GM19372 (cell line): ENCODE measurements at regions not wholly inside any gene's neighbourhood (a gene's known extent, or its start where the extent isn't known, plus 50 kb on each side); places are given as distances from the start of the nearest gene placed in this dataset.
"Not testable (repeated sequence)": the region's sequence is repeated elsewhere in the genome, so short reads cannot be mapped to it uniquely, and the experiment has no call there.

Experiments used
- ATAC-seq: cut with Tn5 transposase; IDR thresholded peaks from one replicate; pipeline ENCODE4 v1.9.1; 2021; ENCODE audit warnings: mild to moderate bottlenecking, low read depth, moderate library complexity; ENCODE audit not compliant: unreplicated experiment

- peak; percentile 65 for ATAC-seq
Measured at GRCh38 chrX:51144828-51145442, 187.7 kb upstream of the NUDT10 start.

DNA sequence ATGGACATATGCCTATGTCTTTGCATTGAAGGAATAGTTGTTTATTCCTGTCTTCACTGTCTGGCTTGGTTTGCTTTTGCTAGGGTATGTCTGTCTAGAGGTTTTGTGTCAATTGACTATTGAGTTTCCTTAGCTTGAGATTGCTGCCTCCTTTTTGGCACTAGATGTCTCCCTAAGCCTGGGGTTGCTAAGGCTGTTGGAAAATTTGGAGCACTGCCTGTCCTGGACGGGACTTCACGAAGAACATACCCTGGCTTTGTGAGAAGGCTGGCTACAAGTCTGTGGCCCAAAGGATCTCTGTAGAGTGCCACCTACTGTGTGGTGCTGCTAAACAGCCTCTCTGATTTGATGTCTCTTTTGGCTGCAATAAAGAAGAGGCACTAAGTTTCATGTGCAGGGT, 183.8 kb upstream of the NUDT10 start:
- ATAC-seq, result no peak

DNA sequence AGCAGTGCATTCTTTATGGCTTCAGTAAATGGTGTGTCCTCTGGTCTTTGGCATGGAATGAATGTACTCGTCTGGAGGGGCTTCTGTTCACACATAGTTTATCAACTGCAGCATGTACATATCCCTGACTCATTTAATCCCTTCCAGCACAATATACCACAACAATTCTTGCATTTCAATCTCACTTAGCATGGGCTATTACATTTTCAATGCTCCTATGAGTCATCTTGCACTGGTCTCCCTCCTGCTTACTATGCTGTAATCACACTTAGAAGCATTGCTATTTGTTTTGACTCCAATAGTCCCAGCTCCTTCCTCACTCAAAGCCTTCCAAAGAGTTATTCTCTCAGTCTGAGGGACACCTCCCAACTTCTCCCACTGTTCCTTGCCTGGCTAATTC, 180.9 kb upstream of the NUDT10 start:
- no peak for ATAC-seq

DNA sequence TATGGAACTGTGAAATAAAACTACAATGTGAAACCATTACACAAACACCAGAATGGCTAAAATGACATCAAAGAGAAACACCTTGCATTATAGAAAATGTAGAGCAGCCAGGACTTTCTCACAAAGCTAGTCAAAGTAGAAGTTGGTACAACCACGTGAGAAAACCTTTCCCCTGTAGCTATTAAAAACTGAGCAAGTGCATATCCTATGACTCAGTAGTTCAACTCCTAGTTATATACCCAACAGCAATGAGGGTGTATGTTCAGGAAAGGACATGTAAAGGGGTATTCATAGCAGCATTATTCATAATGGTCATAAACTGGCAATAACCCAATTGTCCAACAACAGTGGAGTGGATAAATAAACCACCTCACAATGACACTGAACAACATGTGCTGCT, 177.5 kb upstream of the NUDT10 start:
- ATAC-seq, result no peak

- no peak for ATAC-seq
Measured at GRCh38 chrX:51155566-51155965, 177.1 kb upstream of the NUDT10 start.

DNA sequence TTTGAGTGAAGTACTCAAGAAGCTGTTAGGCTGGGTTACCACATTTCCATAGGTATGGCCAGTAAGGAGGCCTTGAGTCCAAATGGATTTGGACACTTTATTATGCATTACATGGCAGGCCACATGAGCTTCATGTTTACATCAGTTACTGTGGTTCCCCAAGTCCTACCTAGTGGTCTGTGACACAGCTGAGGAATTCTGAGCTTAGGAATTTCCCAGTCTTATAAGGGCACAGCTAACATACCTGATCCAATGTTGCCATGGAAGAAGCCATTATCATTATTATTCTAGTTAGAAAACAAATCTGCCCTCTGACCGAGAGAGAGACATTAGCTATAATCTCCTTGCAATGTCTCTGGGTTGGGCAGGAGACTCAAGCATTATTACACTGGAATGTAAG, 174.4 kb upstream of the NUDT10 start:
- no peak for ATAC-seq

DNA sequence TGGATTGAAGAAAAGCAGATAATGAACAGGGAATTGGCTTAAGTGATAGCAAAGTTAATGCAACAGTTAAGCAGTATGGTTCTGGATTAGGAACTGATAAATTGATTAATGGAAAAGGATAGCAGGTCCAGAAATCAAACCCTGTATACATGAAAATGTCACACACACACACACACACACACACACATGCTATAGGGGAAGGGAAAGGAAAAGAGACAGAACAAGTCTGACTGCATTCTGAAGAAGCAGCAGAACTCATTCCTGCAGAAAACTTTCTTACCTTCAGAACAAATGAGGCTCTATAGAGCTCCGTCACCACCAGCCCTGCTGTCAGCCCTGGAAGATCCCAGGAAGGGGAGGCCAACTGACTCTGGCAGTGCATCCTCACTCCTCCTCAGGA, 173.2 kb upstream of the NUDT10 start:
- not testable (repeated sequence) for ATAC-seq

- ATAC-seq, result no peak
Measured at GRCh38 chrX:51163730-51164129, 168.9 kb upstream of the NUDT10 start.

GRCh38 chrX:51178356-51178900, 154.2 kb upstream of the NUDT10 start:
- ATAC-seq, result not testable (repeated sequence)

- ATAC-seq, result not testable (repeated sequence)
Measured at GRCh38 chrX:51179805-51180204, 152.8 kb upstream of the NUDT10 start.

DNA sequence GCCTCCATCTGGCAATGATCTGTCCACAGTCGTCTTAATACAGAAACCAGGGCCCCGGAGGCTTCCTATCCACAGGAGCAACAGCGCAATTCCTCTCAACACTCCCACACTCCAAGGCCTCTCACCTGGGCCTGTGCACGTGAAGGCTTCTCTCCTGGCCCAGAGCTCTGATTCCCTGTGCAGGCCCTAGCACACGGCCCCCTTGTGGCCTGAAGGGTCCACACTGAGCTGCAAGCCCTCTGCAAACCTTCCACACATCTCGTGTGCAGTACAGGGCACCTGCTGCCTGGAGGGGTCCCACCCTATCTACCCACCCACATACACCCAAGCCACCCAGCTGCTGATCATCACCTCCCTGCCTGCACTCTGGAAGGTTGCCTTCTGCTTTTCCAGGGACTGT, 150.1 kb upstream of the NUDT10 start:
- no peak for ATAC-seq

DNA sequence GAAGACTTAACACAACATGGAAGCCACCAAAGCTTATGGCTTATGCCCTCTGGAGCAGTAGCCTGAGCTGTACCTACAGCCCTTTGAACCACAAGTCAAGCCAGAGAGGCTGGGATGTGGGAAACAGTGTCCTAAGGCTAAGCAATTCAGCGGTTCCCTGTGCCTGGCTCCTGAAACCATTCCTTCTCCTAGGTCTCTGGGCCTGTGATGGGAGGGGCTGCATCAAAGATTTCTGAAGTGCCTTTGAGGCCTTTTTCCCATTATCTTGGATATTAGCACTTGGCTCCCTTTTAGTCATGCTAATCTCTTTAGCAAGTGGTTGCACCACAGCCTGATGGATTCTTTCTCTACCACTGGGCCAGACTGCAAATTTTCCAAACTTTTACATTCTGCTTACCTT, 140.5 kb upstream of the NUDT10 start:
- ATAC-seq, result no peak

- no peak for ATAC-seq
Measured at GRCh38 chrX:51215266-51215665, 117.4 kb upstream of the NUDT10 start.

DNA sequence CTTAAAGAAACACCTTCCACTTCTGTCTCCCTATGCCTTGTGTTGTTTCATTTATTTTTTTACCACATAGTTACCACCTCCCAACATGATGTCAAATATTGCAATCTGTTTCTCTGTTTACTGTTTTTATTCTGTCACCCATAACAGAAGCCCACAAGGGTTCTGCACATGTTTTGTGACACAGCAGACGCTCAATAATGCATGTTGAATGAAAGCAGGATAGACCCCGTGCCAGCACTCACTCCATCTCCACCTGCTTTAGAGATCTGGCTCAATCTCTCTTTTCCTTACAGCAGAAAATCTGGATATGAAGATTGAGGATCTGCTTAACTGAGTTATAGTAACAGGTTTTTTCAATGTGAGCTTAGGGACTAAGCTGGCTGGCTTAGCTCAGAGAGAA, 116.8 kb upstream of the NUDT10 start:
- no peak for ATAC-seq

GRCh38 chrX:51242212-51242611, 90.4 kb upstream of the NUDT10 start:
- no peak for ATAC-seq

DNA sequence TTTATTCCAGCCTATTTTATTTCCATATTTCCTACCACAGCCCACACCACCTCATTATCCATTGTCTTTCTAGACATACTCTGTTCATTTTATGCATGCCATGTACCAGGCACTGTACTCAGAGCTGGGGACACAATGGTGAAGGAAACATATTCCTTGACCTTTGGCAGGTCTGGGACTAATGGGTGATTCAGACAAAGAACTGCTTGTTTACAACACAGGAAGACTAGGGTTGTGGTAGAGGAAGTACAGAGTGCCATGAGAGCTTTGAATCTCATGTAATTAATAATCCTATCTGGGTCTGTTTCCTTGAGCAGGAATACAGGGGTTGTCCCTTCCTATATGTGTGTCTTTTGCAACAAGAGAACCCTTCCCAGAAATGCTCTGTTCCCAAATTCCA, 75.1 kb upstream of the NUDT10 start:
- no peak for ATAC-seq

- ATAC-seq, result not testable (repeated sequence)
Measured at GRCh38 chrX:51262271-51262670, 70.4 kb upstream of the NUDT10 start.

DNA sequence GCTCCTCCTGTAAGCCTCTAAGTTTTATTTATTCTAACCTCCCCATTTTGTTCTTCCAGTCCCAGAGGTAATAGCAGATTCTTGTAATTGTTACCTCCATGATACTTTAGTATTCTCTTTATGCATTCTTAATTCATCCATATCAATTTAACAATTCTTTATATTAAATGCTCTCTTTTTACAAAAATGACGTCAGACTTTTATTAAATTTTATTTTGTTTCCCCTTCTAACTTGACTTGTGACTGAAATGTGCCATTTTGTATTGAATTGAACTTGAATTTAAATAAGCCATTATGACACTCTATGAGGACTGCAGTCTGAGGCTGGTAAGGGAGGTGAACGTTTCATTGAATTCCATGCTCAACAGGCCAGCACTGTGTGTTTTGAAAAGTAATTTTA, 60.0 kb upstream of the NUDT10 start:
- no peak for ATAC-seq

DNA sequence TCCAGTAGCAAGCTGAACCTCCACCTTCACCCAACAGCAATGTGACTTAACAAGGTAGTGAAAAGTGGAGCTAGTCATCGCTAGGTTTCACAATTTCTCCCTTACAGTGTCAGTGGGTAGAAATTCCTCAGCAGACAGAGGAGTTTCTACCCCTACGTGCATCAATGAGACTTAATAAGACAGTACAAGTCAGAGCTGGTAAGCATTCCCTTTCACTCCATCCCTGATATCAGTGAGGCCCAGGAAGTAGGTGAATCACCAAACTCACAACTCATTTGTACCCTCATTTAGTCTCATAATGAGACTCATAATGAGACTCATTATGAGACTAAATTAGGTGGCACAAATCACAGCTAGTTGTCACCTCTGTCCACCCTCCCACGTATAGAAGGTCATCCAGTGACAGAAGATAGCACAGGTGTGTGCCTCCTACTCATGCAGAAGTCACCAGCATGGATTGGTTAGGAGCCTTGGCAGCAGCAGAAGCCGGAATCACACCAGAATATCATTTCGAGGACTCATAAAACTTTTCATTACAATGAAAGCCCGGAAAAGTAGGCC, 50.8 kb upstream of the NUDT10 start:
- no peak for ATAC-seq
